Fibroblast of lung (primary cell): ENCODE measurements at regions not wholly inside any gene's neighbourhood (a gene's known extent, or its start where the extent isn't known, plus 50 kb on each side); places are given as distances from the start of the nearest gene placed in this dataset.

Source experiments
- DNase-seq, 2 donors: peaks; one replicate each; pipeline versions ENCODE4 v3.0.0 to v3.0.0-alpha.2; 2010; ENCODE audit warnings: low read depth in 2 of 2
- H2AFZ ChIP-seq: 2 replicates; pipeline ENCODE4 v1.5.1; 2012; ENCODE audit warnings: low read length, control low read depth, inconsistent platforms
- H3K27ac ChIP-seq: 2 replicates; pipeline ENCODE4 v1.5.1; 2011; ENCODE audit warnings: low read length, control low read depth; ENCODE audit not compliant: insufficient read depth
- H3K27me3 ChIP-seq: 2 replicates; pipeline ENCODE4 v1.5.1; 2011; ENCODE audit warnings: mild to moderate bottlenecking, low read length; ENCODE audit not compliant: control insufficient read depth, insufficient read depth
- H3K36me3 ChIP-seq: 2 replicates; pipeline ENCODE4 v1.5.1; 2011; ENCODE audit warnings: low read length; ENCODE audit not compliant: control insufficient read depth, insufficient read depth
- H3K4me1 ChIP-seq: 2 replicates; pipeline ENCODE4 v1.5.1; 2011; ENCODE audit warnings: low read length; ENCODE audit not compliant: control insufficient read depth, insufficient read depth; ENCODE audit errors: extremely low read depth
- H3K4me2 ChIP-seq: 2 replicates; pipeline ENCODE4 v1.5.1; 2011; ENCODE audit warnings: low read length, control low read depth; ENCODE audit not compliant: insufficient read depth; ENCODE audit errors: extremely low read depth
- H3K4me3 ChIP-seq, 4 experiments: fragments of 200-600 bp in 1 of 4; sonication (generic) in 1 of 4; replicated peaks in 1 of 4; 2 replicates each; pipeline ENCODE4 v1.5.1; 2011 to 2016; ENCODE audit warnings: low read length in 4 of 4, low read depth in 3 of 4, mild to moderate bottlenecking in 3 of 4, control low read depth in 2 of 4, inconsistent platforms in 1 of 4, mixed read lengths in 1 of 4; ENCODE audit not compliant: insufficient read depth in 1 of 4; ENCODE audit errors: control extremely low read depth in 1 of 4
- H3K79me2 ChIP-seq: 2 replicates; pipeline ENCODE4 v1.5.1; 2012; ENCODE audit warnings: mild to moderate bottlenecking, low read length, inconsistent platforms; ENCODE audit not compliant: control insufficient read depth, insufficient read depth
- H3K9ac ChIP-seq: 2 replicates; pipeline ENCODE4 v1.5.1; 2011; ENCODE audit warnings: mild to moderate bottlenecking, low read length, control low read depth; ENCODE audit not compliant: insufficient read depth
- H3K9me3 ChIP-seq: 2 replicates; pipeline ENCODE4 v1.5.1; 2012; ENCODE audit warnings: low read depth, low read length; ENCODE audit not compliant: control insufficient read depth, insufficient read depth
- H4K20me1 ChIP-seq: 2 replicates; pipeline ENCODE4 v1.5.1; 2011; ENCODE audit warnings: low read length; ENCODE audit not compliant: control insufficient read depth, insufficient read depth; ENCODE audit errors: extremely low read depth
- EZH2 ChIP-seq: IDR thresholded peaks from 2 replicates; pipeline ENCODE4 v1.5.1; 2012; ENCODE audit warnings: low read length, control low read depth, mild to moderate bottlenecking; ENCODE audit errors: missing control alignments
- TF ChIP-seq, protein P1 (sequence below), 2 donors: IDR thresholded peaks in 1 of 2; conservative IDR thresholded peaks in 1 of 2; 1 replicate in 1 of 2; 2 replicates in 1 of 2; pipeline ENCODE4 v1.5.1; 2011 to 2012; ENCODE audit warnings: low read length in 2 of 2, control low read depth in 1 of 2, inconsistent platforms in 1 of 2, low read depth in 1 of 2, mild to moderate bottlenecking in 1 of 2

- Histone ChIP-seq H3K4me2 (no peak overlapping the region), H3K27me3 (peaks cover 22% of the 10 kb centered on the region), H3K4me3 (peak overlapping the region in 1 of 4 experiments; percentile 44), H3K27ac (no peak overlapping the region), H3K36me3 (no peaks in the 10 kb centered on the region), H3K4me1 (no peaks in the 10 kb centered on the region), H3K9me3 (no peaks in the 10 kb centered on the region), H3K9ac (no peak overlapping the region), H3K79me2 (no peaks in the 10 kb centered on the region), H4K20me1 (no peaks in the 10 kb centered on the region), H2AFZ (no peak overlapping the region)
- TF ChIP-seq, protein P1, sequence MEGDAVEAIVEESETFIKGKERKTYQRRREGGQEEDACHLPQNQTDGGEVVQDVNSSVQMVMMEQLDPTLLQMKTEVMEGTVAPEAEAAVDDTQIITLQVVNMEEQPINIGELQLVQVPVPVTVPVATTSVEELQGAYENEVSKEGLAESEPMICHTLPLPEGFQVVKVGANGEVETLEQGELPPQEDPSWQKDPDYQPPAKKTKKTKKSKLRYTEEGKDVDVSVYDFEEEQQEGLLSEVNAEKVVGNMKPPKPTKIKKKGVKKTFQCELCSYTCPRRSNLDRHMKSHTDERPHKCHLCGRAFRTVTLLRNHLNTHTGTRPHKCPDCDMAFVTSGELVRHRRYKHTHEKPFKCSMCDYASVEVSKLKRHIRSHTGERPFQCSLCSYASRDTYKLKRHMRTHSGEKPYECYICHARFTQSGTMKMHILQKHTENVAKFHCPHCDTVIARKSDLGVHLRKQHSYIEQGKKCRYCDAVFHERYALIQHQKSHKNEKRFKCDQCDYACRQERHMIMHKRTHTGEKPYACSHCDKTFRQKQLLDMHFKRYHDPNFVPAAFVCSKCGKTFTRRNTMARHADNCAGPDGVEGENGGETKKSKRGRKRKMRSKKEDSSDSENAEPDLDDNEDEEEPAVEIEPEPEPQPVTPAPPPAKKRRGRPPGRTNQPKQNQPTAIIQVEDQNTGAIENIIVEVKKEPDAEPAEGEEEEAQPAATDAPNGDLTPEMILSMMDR (conservative IDR thresholded peaks at IDR 0.05 in 1 of 2, IDR thresholded peaks at IDR 0.05 in 1 of 2; ENCODE audit: low read depth in 1 of 2, low read length in 2 of 2), result no peak
- TF ChIP-seq EZH2, result no peak
- no peak for DNase-seq
Measured at GRCh38 chr3:22373182-22373581, 622.2 kb upstream of the ZNF385D start.

GRCh38 chr3:22373827-22374226 lies 622.8 kb upstream of the ZNF385D start:
- H3K4me1 ChIP-seq, result no peaks in the 10 kb centered on the region
- H3K9me3 ChIP-seq, result no peaks in the 10 kb centered on the region
- H3K4me2 ChIP-seq, result no peak overlapping the region
- no peak overlapping the region for H3K9ac ChIP-seq
- H3K4me3 ChIP-seq, result no peak overlapping the region
- peaks cover 22% of the 10 kb centered on the region for H3K27me3 ChIP-seq
- no peak for DNase-seq
- TF ChIP-seq, protein P1 (conservative IDR thresholded peaks at IDR 0.05 in 1 of 2, IDR thresholded peaks at IDR 0.05 in 1 of 2; ENCODE audit: low read depth in 1 of 2, low read length in 2 of 2), result no peak
- no peak for TF ChIP-seq EZH2
- no peak overlapping the region for H2AFZ ChIP-seq
- no peaks in the 10 kb centered on the region for H3K79me2 ChIP-seq
- no peak overlapping the region for H3K27ac ChIP-seq
- no peaks in the 10 kb centered on the region for H3K36me3 ChIP-seq
- H4K20me1 ChIP-seq, result no peaks in the 10 kb centered on the region

GRCh38 chr3:22377421-22377820 lies 626.4 kb upstream of the ZNF385D start:
- Histone ChIP-seq H4K20me1 (no peaks in the 10 kb centered on the region), H3K9ac (no peak overlapping the region), H3K27ac (no peak overlapping the region), H3K9me3 (no peaks in the 10 kb centered on the region), H3K4me3 (no peak overlapping the region), H3K4me2 (no peak overlapping the region), H3K27me3 (peaks cover 6% of the 10 kb centered on the region), H3K36me3 (no peaks in the 10 kb centered on the region), H3K4me1 (no peaks in the 10 kb centered on the region), H3K79me2 (no peaks in the 10 kb centered on the region), H2AFZ (no peak overlapping the region)
- peak; percentile 38 to 70 for DNase-seq
- TF ChIP-seq EZH2, result no peak
- TF ChIP-seq, protein P1 (conservative IDR thresholded peaks at IDR 0.05 in 1 of 2, IDR thresholded peaks at IDR 0.05 in 1 of 2; ENCODE audit: low read depth in 1 of 2, low read length in 2 of 2), result no peak
